H7 (cell line): ENCODE measurements at regions not wholly inside any gene's neighbourhood (a gene's known extent, or its start where the extent isn't known, plus 50 kb on each side); places are given as distances from the start of the nearest gene placed in this dataset.

Source experiments
- DNase-seq: peaks from one replicate; pipeline ENCODE4 v3.0.0; 2012
- H3K27me3 ChIP-seq: 2 replicates; pipeline ENCODE4 v1.6.0; 2011; ENCODE audit warnings: mild to moderate bottlenecking, low read length; ENCODE audit not compliant: control insufficient read depth, insufficient read depth
- H3K36me3 ChIP-seq: replicated peaks from 2 replicates; pipeline ENCODE4 v1.5.1; 2011; ENCODE audit warnings: low read length; ENCODE audit not compliant: control insufficient read depth, insufficient read depth
- H3K4me3 ChIP-seq: 2 replicates; pipeline ENCODE4 v1.5.1; 2011; ENCODE audit warnings: low read depth, mild to moderate bottlenecking, control low read depth, low read length, moderate library complexity; ENCODE audit not compliant: insufficient read depth

DNA sequence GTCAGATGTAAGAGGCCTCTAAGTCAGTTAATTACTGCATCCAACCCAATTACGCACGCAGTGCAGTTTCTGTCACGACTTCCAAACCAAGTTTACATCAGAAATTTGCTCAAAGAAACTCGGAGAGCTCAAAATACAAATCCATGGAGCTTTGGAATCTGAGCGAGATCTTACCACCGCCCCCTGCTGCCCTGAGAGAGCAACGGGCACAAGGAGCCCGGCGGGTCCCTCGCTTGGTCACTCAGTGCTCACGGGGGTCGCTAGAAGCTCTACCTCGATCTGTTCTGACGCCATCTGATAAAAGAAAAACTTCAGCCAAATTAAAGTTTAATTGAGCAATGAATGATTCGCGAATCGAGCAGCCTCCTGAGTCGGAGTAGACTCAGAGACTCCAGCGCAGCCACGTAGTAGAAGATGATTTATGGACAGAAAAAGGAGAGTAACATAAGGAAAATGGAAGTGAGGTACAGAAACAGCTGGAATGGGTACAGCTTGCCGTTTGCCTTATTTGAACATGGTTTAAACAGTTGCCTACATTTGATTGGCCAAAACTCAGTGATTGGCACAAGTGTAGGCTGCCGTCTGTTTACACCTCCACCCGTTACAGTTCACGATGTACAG, 232.7 kb upstream of the ATP10A start:
- DNase-seq, result peak; percentile 49
- Histone ChIP-seq H3K4me3 (no peak overlapping the region), H3K36me3 (no peaks in the 10 kb centered on the region), H3K27me3 (no peaks in the 10 kb centered on the region)

DNA sequence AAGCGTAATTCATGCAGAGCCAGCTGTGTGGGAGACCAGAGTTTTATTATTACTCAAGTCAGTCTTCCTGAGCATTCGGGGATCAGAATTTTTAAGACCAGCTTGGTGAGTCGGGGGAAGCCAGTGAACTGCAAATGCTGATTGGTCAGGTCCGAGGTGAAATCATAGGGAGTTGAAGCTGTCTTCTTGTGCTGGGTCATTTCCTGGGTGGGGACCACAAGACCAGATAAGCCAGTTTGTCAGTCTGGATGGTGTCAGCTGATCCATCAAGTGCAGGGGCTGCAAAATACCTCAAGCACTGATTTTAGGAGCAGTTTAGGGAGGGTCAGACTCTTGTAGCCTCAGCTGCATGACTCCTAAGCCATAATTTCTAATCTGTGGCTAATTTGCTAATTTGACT, 228.1 kb upstream of the ATP10A start:
- no peak overlapping the region for H3K4me3 ChIP-seq
- no peaks in the 10 kb centered on the region for H3K27me3 ChIP-seq
- no peaks in the 10 kb centered on the region for H3K36me3 ChIP-seq

GRCh38 chr15:26087881-26088280, 224.8 kb upstream of the ATP10A start:
- H3K36me3 ChIP-seq, result no peaks in the 10 kb centered on the region
- no peak overlapping the region for H3K4me3 ChIP-seq
- no peak for DNase-seq
- no peaks in the 10 kb centered on the region for H3K27me3 ChIP-seq

More for the DNA sequence above, 228.1 kb upstream of the ATP10A start:
- no peak for DNase-seq

DNA sequence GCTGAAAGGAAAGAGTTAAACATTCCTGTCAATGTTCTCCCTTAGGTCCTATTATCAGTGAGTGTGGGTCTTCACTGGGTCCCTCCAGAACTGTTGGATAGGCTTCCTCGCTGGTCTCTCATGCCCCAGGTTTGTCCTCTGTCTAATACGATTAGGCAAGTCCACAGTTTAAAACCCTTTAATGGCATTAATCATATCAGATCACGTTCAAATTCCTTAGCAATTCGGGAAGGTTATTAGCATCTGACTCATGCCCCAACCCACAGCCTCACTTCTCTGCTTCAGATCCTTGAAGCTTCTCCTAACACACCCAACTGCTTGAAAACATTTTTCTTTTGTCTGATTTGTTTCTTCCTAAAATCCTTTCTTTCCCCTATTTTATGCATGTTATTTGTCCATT, 224.3 kb upstream of the ATP10A start:
- no peaks in the 10 kb centered on the region for H3K27me3 ChIP-seq
- no peak overlapping the region for H3K4me3 ChIP-seq
- H3K36me3 ChIP-seq, result no peaks in the 10 kb centered on the region
- DNase-seq, result no peak

GRCh38 chr15:26084771-26085170, 221.6 kb upstream of the ATP10A start:
- H3K36me3 ChIP-seq, result no peaks in the 10 kb centered on the region
- H3K27me3 ChIP-seq, result no peaks in the 10 kb centered on the region
- no peak for DNase-seq
- H3K4me3 ChIP-seq, result no peak overlapping the region

DNA sequence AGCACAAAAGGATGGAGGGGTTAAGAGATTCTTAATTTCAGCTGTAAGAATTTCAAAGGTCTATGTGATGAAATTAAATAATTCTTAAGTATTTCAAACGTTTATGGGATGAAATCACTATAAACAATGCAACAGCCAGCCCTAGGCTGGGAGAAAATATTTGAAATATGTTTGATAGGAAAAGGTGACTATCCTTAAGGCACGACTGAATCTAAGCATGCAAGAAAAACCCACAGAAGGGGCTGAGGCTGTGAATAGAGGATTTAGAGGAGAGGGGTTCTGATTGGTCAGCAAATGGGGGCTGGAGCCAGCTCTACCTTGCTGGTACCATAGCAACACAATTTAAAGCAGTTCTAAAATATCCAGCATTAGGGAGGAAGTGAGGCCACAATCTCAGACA, 220.8 kb upstream of the ATP10A start:
- no peak overlapping the region for H3K4me3 ChIP-seq
- DNase-seq, result peak; percentile 23
- no peaks in the 10 kb centered on the region for H3K36me3 ChIP-seq
- H3K27me3 ChIP-seq, result no peaks in the 10 kb centered on the region

- Histone ChIP-seq H3K27me3 (no peaks in the 10 kb centered on the region), H3K36me3 (no peaks in the 10 kb centered on the region), H3K4me3 (no peak overlapping the region)
- DNase-seq, result no peak
Observed at GRCh38 chr15:26083457-26083856, 220.3 kb upstream of the ATP10A start.

DNA sequence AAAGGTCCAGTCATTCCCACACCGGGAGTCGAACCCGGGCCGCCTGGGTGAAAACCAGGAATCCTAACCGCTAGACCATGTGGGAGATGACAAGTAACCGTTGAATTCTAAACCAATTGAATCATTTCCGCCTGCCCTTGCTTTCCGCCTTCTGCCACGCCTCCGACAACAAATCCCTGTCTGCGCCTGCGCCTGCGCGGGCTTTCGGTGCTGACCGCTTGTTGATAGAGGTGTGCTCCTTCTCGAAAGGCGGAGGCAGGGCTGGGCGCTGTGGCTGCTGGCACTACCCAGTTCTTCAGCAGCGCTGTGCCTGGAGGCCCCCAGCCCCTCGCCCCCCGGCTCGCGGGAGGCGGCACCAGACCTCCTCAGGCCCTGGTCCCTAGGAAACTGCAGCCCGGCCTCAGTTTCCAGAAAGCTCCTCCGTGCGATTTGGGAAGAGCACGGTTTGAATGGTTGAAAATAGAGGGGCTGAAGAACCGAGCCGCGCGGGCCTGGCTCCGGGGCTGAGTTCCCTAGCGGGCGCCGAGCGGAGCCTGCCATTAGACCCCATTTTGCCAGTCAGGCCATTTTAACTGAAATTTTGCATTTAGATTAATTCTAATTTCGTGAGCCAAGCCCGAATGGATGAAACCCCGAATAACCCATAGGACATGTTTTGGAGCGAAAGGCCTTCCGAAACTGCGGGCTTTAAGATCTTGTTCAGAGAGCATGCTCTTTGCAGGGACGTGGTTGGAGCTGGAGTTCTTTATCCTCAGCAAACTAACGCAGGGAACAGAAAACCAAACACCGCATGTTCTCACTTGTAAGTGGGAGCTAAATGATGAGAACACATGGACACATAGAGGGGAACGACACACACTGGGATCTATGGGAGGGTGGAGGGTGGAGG, 219.3 kb upstream of the ATP10A start:
- H3K4me3 ChIP-seq, result peak overlapping the region; percentile 62
- no peaks in the 10 kb centered on the region for H3K36me3 ChIP-seq
- peak; percentile 90 for DNase-seq
- H3K27me3 ChIP-seq, result no peaks in the 10 kb centered on the region

DNA sequence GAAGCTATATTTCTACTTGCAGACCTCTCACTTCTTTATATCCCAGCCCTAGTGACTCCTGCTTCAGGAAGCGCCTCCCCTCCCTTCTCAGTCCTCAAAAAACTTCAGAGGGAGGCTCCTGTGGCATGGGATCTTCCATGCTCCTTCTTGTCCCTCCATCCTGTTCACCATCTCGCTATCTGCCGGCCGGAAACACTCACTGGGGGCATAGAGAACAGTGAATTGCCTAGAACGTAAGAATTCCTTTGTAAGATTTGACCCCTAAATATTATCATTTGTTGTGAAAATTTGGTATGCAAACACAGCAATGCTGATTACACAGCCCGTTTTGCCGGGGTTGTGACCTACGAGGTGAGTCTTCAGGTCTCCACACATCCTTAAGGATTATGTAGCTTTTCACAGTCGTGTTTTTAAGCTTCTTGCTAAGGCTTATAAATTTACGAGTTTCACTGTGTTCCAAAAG, 218.7 kb upstream of the ATP10A start:
- no peak for DNase-seq
- Histone ChIP-seq H3K4me3 (peak overlapping the region; percentile 28), H3K36me3 (no peaks in the 10 kb centered on the region), H3K27me3 (no peaks in the 10 kb centered on the region)

DNA sequence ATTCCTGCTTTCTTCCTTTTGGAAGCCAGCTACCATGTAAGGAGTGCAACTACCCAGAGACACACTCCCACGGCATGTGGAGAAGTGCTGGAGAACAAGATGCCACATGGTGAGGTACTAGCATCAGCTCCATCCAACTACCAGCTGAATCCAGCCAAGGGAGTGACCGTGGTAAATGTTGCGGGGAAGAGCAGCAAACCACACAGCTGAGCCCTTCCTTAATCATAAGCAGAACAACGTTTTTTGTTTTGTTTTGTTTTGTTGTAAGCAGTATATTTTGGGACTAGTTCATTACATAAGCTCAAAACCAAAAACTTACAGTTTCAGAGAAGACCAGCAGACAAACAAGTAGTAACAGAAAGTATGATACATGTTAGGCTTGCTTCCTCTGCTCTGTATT, 212.6 kb upstream of the ATP10A start:
- DNase-seq, result no peak
- H3K27me3 ChIP-seq, result no peaks in the 10 kb centered on the region
- no peaks in the 10 kb centered on the region for H3K36me3 ChIP-seq
- no peak overlapping the region for H3K4me3 ChIP-seq

GRCh38 chr15:26073430-26074333, 210.6 kb upstream of the ATP10A start:
- no peak overlapping the region for H3K4me3 ChIP-seq
- DNase-seq, result no peak
- H3K36me3 ChIP-seq, result no peaks in the 10 kb centered on the region
- no peaks in the 10 kb centered on the region for H3K27me3 ChIP-seq

- no peak for DNase-seq
- Histone ChIP-seq H3K4me3 (no peak overlapping the region), H3K36me3 (no peaks in the 10 kb centered on the region), H3K27me3 (no peaks in the 10 kb centered on the region)
Observed at GRCh38 chr15:26070095-26070532, 207.0 kb upstream of the ATP10A start.

GRCh38 chr15:26069231-26069641, 206.1 kb upstream of the ATP10A start:
- no peaks in the 10 kb centered on the region for H3K27me3 ChIP-seq
- H3K36me3 ChIP-seq, result no peaks in the 10 kb centered on the region
- DNase-seq, result no peak
- H3K4me3 ChIP-seq, result no peak overlapping the region

- no peaks in the 10 kb centered on the region for H3K36me3 ChIP-seq
- no peaks in the 10 kb centered on the region for H3K27me3 ChIP-seq
- H3K4me3 ChIP-seq, result no peak overlapping the region
- no peak for DNase-seq
Observed at GRCh38 chr15:26066896-26067295, 203.8 kb upstream of the ATP10A start.
